Right lobe of liver (tissue), 6 donors: ENCODE measurements at regions not wholly inside any gene's neighbourhood (a gene's known extent, or its start where the extent isn't known, plus 50 kb on each side); places are given as distances from the start of the nearest gene placed in this dataset.

Experiments
- ATAC-seq, 4 donors: fragments of 200-7000 bp; cut with Tn5 transposase; one replicate each; pipeline ENCODE4 v1.9.1; 2020; ENCODE audit warnings: mild to moderate bottlenecking in 4 of 4, moderate library complexity in 4 of 4
- DNase-seq, 3 donors: peaks; one replicate each; pipeline ENCODE4 v3.0.0-alpha.2; 2020
- H3K27ac ChIP-seq, 3 donors: fragments of 200-600 bp; one replicate each; pipeline ENCODE4 v1.8.0; 2022
- H3K27me3 ChIP-seq, 2 donors: fragments of 200-600 bp; one replicate each; pipeline ENCODE4 v1.8.0; 2022
- H3K36me3 ChIP-seq, 4 donors: fragments of 200-600 bp; sonication (generic) in 1 of 4; one replicate each; pipeline versions ENCODE4 v1.5.1 to v1.8.0; 2017 to 2022; ENCODE audit warnings: control low read depth in 1 of 4
- H3K4me1 ChIP-seq, 4 donors: fragments of 200-600 bp; sonication (generic) in 1 of 4; one replicate each; pipeline versions ENCODE4 v1.5.1 to v1.8.0; 2017 to 2022; ENCODE audit warnings: control low read depth in 1 of 4
- H3K4me3 ChIP-seq, 3 donors: fragments of 200-600 bp; one replicate each; pipeline ENCODE4 v1.8.0; 2022
- H3K9me3 ChIP-seq, 4 donors: fragments of 200-600 bp; sonication (generic) in 1 of 4; one replicate each; pipeline versions ENCODE4 v1.5.1 to v1.8.0; 2017 to 2022; ENCODE audit warnings: control low read depth in 1 of 4
- POLR2A ChIP-seq: fragments of 450-650 bp; IDR thresholded peaks from one replicate; pipeline ENCODE4 v1.6.1; 2017; ENCODE audit warnings: antibody characterized with exemption, mild to moderate bottlenecking
- WGBS: methylation state at CpG from one replicate; pipeline ENCODE4 v1.1.6; 2018; ENCODE audit warnings: low coverage, low lambda C conversion rate; ENCODE audit not compliant: insufficient coverage; ENCODE audit errors: missing lambda C conversion rate; 5-methylcytosine and 5-hydroxymethylcytosine counted together
- intact Hi-C, 2 donors: fragments of 100-400 bp; cut with DNase I; formaldehyde crosslinking; loops; one replicate each; pipeline versions ENCODE4 v1.11.2 to v1.14.1; 2022
- TF ChIP-seq, protein P1 (sequence below), 4 donors: fragments of 200-600 bp in 3 of 4; fragments of 450-650 bp in 1 of 4; IDR thresholded peaks; one replicate each; pipeline versions ENCODE4 v1.5.1 to v1.8.0; 2016 to 2022; ENCODE audit warnings: antibody characterized with exemption in 4 of 4, mild to moderate bottlenecking in 2 of 4
- donor health status: DM: no; HTN: yes; CAD: no.
- donor health status: DM: no; HTN: no; CAD: no.
- donor health status: DM: no; HTN: no; CAD: no.
- donor health status: DM: no; HTN: yes; CAD: no.
- donor health status: DM: no; HTN: yes; CAD: no.

DNA sequence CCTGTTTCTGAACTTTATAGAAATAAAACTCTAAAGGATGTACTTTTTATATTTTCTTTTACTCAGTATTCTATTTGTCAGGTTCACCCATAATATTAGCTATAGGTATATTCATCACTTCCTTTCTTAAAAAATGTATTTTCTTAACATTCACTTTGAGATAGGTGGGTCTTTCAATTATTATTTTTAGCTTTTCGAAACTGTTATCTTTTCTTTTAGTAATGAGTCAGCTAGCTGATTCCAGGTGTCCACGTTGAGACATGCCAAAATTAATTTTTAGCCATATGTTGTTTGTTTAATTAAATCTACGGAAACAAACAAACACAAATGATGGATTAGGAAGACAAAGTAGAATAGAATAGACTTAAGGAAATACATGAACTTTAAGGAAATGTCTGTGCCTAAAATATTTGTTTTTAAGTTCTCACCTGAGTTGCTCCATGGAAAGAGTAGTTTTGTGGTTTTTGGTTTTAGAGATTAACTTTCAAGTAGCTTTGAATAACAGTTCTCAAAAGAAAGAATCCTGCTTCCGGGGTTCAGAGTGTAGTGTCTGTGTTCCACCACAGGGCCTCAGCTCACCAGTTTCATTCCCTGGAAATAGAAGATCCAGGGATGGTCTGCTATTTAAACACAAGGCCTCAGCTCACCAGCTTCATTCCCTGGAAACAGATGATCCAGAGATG is 435.0 kb downstream of the HAO1 start:
- ATAC-seq, result no peak
- TF ChIP-seq, protein P1, sequence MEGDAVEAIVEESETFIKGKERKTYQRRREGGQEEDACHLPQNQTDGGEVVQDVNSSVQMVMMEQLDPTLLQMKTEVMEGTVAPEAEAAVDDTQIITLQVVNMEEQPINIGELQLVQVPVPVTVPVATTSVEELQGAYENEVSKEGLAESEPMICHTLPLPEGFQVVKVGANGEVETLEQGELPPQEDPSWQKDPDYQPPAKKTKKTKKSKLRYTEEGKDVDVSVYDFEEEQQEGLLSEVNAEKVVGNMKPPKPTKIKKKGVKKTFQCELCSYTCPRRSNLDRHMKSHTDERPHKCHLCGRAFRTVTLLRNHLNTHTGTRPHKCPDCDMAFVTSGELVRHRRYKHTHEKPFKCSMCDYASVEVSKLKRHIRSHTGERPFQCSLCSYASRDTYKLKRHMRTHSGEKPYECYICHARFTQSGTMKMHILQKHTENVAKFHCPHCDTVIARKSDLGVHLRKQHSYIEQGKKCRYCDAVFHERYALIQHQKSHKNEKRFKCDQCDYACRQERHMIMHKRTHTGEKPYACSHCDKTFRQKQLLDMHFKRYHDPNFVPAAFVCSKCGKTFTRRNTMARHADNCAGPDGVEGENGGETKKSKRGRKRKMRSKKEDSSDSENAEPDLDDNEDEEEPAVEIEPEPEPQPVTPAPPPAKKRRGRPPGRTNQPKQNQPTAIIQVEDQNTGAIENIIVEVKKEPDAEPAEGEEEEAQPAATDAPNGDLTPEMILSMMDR (IDR thresholded peaks at IDR 0.05), result no peak
- TF ChIP-seq POLR2A, result no peak
- Histone ChIP-seq H3K27me3 (no peaks in the 10 kb centered on the region), H3K4me1 (peaks cover 0 to 16% (median 0%) of the 10 kb centered on the region in 4 donors), H3K9me3 (no peaks in the 10 kb centered on the region), H3K36me3 (no peaks in the 10 kb centered on the region), H3K27ac (no peak overlapping the region), H3K4me3 (no peak overlapping the region)
- no peak for DNase-seq
- 59% methylated on average over 4 of the region's 4 CpGs for WGBS
- intact Hi-C loops, result no loop called here

DNA sequence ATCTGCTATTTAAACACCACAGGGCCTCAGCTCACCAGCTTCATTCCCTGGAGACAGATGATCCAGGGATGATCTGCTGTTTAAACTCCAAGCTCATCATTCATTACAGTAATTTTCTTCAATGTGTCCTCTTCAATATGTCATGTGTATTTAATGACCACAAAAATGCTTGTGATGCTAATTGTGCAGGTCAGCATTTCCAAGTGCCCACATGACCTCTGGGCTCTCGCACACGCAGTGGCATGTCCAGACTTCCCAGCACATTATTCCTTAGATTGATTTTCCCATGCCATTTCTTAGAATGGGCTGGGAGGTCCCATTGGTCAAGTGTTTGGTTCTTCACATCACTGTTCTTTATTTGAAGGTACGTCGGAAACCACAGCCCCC is 434.4 kb downstream of the HAO1 start:
- Histone ChIP-seq H3K4me1 (peaks cover 0 to 16% (median 0%) of the 10 kb centered on the region in 4 donors), H3K36me3 (no peaks in the 10 kb centered on the region), H3K4me3 (no peak overlapping the region), H3K27me3 (no peaks in the 10 kb centered on the region), H3K27ac (no peak overlapping the region), H3K9me3 (no peaks in the 10 kb centered on the region)
- no peak for TF ChIP-seq POLR2A
- TF ChIP-seq, protein P1 (IDR thresholded peaks at IDR 0.05), result no peak
- ATAC-seq (no peak), DNase-seq (no peak)
- intact Hi-C loops, result no loop called here
- 89% methylated on average over 4 of the region's 4 CpGs for WGBS

DNA sequence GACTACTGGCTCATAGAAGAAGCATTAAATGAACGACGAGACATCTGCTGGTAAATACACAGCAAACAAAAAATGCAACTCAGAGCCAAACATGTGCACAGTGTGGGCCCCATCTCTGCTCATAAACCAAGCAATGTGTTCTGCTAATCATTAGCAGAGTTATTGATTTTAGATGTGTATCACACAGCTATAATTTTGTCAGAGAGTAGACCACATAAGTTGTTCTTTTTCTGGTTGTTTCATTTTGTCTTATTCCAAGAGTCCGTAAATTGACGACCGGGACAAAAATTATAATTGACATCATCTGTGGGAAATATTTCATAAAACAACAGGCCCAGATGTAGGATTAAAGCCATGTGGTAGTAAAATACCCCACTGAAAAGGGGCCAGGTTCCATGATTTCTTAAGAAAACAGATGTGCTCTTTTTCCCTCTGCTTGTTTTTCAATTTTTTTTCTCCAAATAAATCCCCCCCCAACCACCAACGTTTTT is 423.6 kb downstream of the HAO1 start:
- Histone ChIP-seq H3K27me3 (no peaks in the 10 kb centered on the region), H3K9me3 (no peaks in the 10 kb centered on the region), H3K36me3 (no peaks in the 10 kb centered on the region), H3K27ac (no peak overlapping the region), H3K4me1 (no peaks in the 10 kb centered on the region), H3K4me3 (peak overlapping the region in 1 of 3 donors; percentile 26)
- no peak for TF ChIP-seq POLR2A
- TF ChIP-seq, protein P1 (IDR thresholded peaks at IDR 0.05), result no peak
- DNase-seq (peak in 1 of 3 donors; percentile 30), ATAC-seq (peak; percentile 83 to 96 (median 91))
- intact Hi-C loops, result no loop called here
- WGBS, result 23% methylated on average over 6 of the region's 6 CpGs

DNA sequence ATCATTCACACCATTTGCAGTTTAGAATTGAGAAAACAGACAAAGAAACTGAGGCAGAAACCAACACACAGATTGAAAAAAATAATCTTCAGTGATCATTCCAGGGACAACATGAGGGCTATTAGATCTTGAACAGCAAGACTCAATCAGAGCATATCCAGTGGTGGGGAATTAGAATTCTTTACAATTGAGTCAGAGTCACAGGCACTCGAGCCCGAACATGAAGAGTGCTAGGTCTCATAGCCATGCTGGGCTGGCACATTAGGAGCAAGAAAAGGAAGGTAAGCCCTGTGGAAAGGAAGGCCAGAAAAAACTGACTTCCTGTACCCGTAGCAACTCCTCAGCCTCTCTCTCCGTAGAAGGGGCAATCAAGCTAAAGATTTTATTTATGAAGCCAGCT is 419.9 kb downstream of the HAO1 start:
- DNase-seq, result no peak
- intact Hi-C loops, result no loop called here
- 26% methylated on average over 2 of the region's 4 CpGs for WGBS

More for the DNA sequence above, 419.9 kb downstream of the HAO1 start:
- Histone ChIP-seq H3K27ac (no peak overlapping the region), H3K27me3 (no peaks in the 10 kb centered on the region), H3K9me3 (no peaks in the 10 kb centered on the region), H3K4me3 (no peak overlapping the region), H3K4me1 (no peaks in the 10 kb centered on the region), H3K36me3 (no peaks in the 10 kb centered on the region)
- no peak for ATAC-seq
- no peak for TF ChIP-seq POLR2A
- TF ChIP-seq, protein P1 (IDR thresholded peaks at IDR 0.05), result no peak
